ENCODE measurements at regions not wholly inside any gene's neighbourhood (a gene's known extent, or its start where the extent isn't known, plus 50 kb on each side); places are given as distances from the start of the nearest gene placed in this dataset.

DNA sequence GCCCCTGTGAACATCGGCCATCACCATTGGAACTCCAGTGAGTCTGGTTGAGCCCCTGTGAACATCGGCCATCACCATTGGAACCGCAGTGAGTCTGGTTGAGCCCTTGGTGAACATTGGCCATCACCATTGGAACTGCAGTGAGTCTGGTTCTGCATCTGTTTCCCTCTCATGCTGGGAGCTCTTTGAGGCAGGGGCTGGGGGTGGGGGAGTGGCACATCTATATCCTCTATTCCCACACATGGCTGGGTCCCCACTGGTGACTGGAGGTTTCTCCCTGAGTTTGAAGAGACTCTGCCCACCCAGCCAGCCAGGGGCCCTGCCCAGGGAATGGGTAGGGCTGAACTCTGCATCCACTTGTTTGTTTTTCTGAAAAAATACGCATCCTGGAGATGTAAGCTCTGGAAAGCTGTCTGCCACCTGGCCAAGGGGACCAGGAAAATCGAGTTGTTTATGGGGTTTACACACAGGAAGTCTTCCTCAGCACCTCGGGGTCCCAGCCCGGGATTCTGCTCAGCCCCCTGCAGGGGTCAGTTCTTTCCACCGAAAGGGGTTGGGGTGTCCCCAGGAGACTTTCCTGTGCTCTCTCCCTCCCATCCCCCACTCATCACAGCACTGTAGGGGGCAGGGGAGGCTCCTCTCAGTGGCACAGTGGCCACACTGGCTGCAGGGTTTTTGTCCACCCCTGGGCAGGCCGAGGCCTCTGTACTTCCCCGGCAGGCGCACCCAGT is 170.5 kb upstream of the GSC start:
- no peak overlapping the region for H3K4me2 ChIP-seq (ENCODE audit: insufficient read depth, insufficient read length, low read length)
- no peaks in the 10 kb centered on the region for H3K79me1 ChIP-seq (ENCODE audit: insufficient read depth, low read depth, low read length, poor library complexity, severe bottlenecking)
- H3T11ph ChIP-seq (ENCODE audit: low read length) = no peak overlapping the region
- DNase-seq = no peak
- no peak overlapping the region for H2AK5ac ChIP-seq (ENCODE audit: insufficient read length, low read length)
- H2BK5ac ChIP-seq (ENCODE audit: insufficient read length, low read length) = no peak overlapping the region
- H3K79me2 ChIP-seq (ENCODE audit: insufficient read depth, low read length) = no peaks in the 10 kb centered on the region
- no peak overlapping the region for H3K14ac ChIP-seq (ENCODE audit: insufficient read depth, low read length)
- no peak overlapping the region for H3K9ac ChIP-seq (ENCODE audit: extremely low read depth, insufficient read length, low read length)
- H3K4me3 Mint-ChIP-seq = no peak overlapping the region
- no peaks in the 10 kb centered on the region; the same call in 1 of the 2 replicates for H3K27me3 Mint-ChIP-seq (ENCODE audit: low read depth)
- H4K91ac ChIP-seq (ENCODE audit: insufficient read length, low read depth, low read length) = no peak overlapping the region
- H3K27me3 ChIP-seq (ENCODE audit: insufficient read depth, low read length) = no peaks in the 10 kb centered on the region
- H2BK15ac ChIP-seq (ENCODE audit: low read depth, low read length) = no peak overlapping the region
- no peak overlapping the region for H4K8ac ChIP-seq (replicated peaks; ENCODE audit: insufficient read length, low read depth, low read length)
- no peaks in the 10 kb centered on the region for H3K36me3 Mint-ChIP-seq (ENCODE audit: insufficient read depth in 1 of 3, low read depth in 3 of 3)
- no peaks in the 10 kb centered on the region for H3K4me1 Mint-ChIP-seq
- no peak overlapping the region for H2BK12ac ChIP-seq (ENCODE audit: insufficient read length, low read depth, low read length)
- H3K56ac ChIP-seq (ENCODE audit: insufficient read length, low read depth, low read length) = no peak overlapping the region
- WGBS (ENCODE audit: extremely low coverage, insufficient read length, low lambda C conversion rate) = no CpG with 5 or more reads among the region's 11 CpGs
- no peak overlapping the region for H3K18ac ChIP-seq (ENCODE audit: insufficient read length, low read depth, low read length)
- no peaks in the 10 kb centered on the region for H3K23me2 ChIP-seq (ENCODE audit: insufficient read length, low read depth, low read length, poor library complexity, severe bottlenecking)
- no peaks in the 10 kb centered on the region for H3K4me1 ChIP-seq (ENCODE audit: insufficient read depth, low read length)
- no peak overlapping the region for H3K27ac ChIP-seq (ENCODE audit: insufficient read length, low read depth, low read length)
- H4K5ac ChIP-seq (ENCODE audit: insufficient read length, low read depth, low read length) = no peak overlapping the region
- no peak overlapping the region for H2AFZ ChIP-seq (ENCODE audit: low read length)
- H3K4ac ChIP-seq (ENCODE audit: low read depth, low read length) = no peak overlapping the region
- no peak overlapping the region for H2BK120ac ChIP-seq (ENCODE audit: low read depth, low read length, poor library complexity, severe bottlenecking)
- H4K20me1 ChIP-seq (ENCODE audit: control insufficient read depth, insufficient read depth, insufficient read length) = no peaks in the 10 kb centered on the region
- no peaks in the 10 kb centered on the region for H3K9me3 Mint-ChIP-seq
- H3K27ac Mint-ChIP-seq = no peak overlapping the region; a peak in 1 of 7 replicates
- TF ChIP-seq CTCF (conservative IDR thresholded peaks at IDR 0.05) = no peak
- H3K9me3 ChIP-seq (ENCODE audit: control insufficient read depth, low read depth, low read length) = no peaks in the 10 kb centered on the region
- no peak overlapping the region for H3K23ac ChIP-seq (ENCODE audit: insufficient read length, low read depth, low read length)
- H2BK20ac ChIP-seq (ENCODE audit: low read depth, low read length, poor library complexity, severe bottlenecking) = no peak overlapping the region

Data from H9 (cell line).